Adrenal gland (tissue), 5 donors: ENCODE measurements at regions not wholly inside any gene's neighbourhood (a gene's known extent, or its start where the extent isn't known, plus 50 kb on each side); places are given as distances from the start of the nearest gene placed in this dataset.

Experiments
- CTCF ChIP-seq, 6 experiments: fragments of 450-650 bp in 4 of 6; fragments of 200-600 bp in 2 of 6; sonication (generic) in 1 of 6; IDR thresholded peaks; 1 replicate in 5 of 6; 2 replicates in 1 of 6; pipeline versions ENCODE4 v1.5.1 to v1.8.0; 2016 to 2021; ENCODE audit warnings: antibody characterized with exemption in 6 of 6, mild to moderate bottlenecking in 2 of 6, moderate library complexity in 1 of 6
- POLR2A ChIP-seq, 2 donors: fragments of 450-650 bp; IDR thresholded peaks; one replicate each; pipeline ENCODE4 v1.6.1; 2017; ENCODE audit warnings: antibody characterized with exemption in 2 of 2, mild to moderate bottlenecking in 2 of 2, moderate library complexity in 1 of 2
- donor health status: DM: no; HTN: no; CAD: no.

GRCh38 chr2:133737242-133737993, 169.2 kb upstream of the NCKAP5 start:
- no peak for TF ChIP-seq CTCF (IDR thresholded peaks at IDR 0.05)
- TF ChIP-seq POLR2A (IDR thresholded peaks at IDR 0.05), result no peak
